HG02938 (cell line): ENCODE measurements at regions not wholly inside any gene's neighbourhood (a gene's known extent, or its start where the extent isn't known, plus 50 kb on each side); places are given as distances from the start of the nearest gene placed in this dataset.
"Not testable (repeated sequence)": the region's sequence is repeated elsewhere in the genome, so short reads cannot be mapped to it uniquely, and the experiment has no call there.

Source experiments
- ATAC-seq: cut with Tn5 transposase; IDR thresholded peaks from one replicate; pipeline ENCODE4 v1.9.1; 2021; ENCODE audit warnings: mild to moderate bottlenecking, moderate library complexity; ENCODE audit not compliant: unreplicated experiment

GRCh38 chr7:91618776-91619765, 261.4 kb downstream of the MTERF1 start:
- no peak for ATAC-seq

GRCh38 chr7:91620827-91621226, 259.7 kb downstream of the MTERF1 start:
- no peak for ATAC-seq

GRCh38 chr7:91627324-91627723, 253.2 kb downstream of the MTERF1 start:
- ATAC-seq, result not testable (repeated sequence)

GRCh38 chr7:91628742-91629141, 251.8 kb downstream of the MTERF1 start:
- ATAC-seq, result no peak

GRCh38 chr7:91630581-91631380, 249.7 kb downstream of the MTERF1 start:
- no peak for ATAC-seq

GRCh38 chr7:91632234-91632940, 248.1 kb downstream of the MTERF1 start:
- no peak for ATAC-seq

GRCh38 chr7:91633013-91633441, 247.5 kb downstream of the MTERF1 start:
- no peak for ATAC-seq

GRCh38 chr7:91634485-91635177, 245.9 kb downstream of the MTERF1 start:
- ATAC-seq, result no peak

GRCh38 chr7:91636129-91636724, 244.3 kb downstream of the MTERF1 start:
- no peak for ATAC-seq

- ATAC-seq, result no peak
Observed at GRCh38 chr7:91636728-91637127, 243.8 kb downstream of the MTERF1 start.

GRCh38 chr7:91644256-91644655, 236.2 kb downstream of the MTERF1 start:
- ATAC-seq, result no peak

- no peak for ATAC-seq
Observed at GRCh38 chr7:91645542-91645941, 235.0 kb downstream of the MTERF1 start.

GRCh38 chr7:91651986-91652385, 228.5 kb downstream of the MTERF1 start:
- ATAC-seq, result no peak

GRCh38 chr7:91653286-91653685, 227.2 kb downstream of the MTERF1 start:
- ATAC-seq, result no peak

GRCh38 chr7:91655656-91656055, 224.8 kb downstream of the MTERF1 start:
- no peak for ATAC-seq

GRCh38 chr7:91656541-91657482, 223.7 kb downstream of the MTERF1 start:
- ATAC-seq, result no peak

- no peak for ATAC-seq
Observed at GRCh38 chr7:91657483-91658071, 222.9 kb downstream of the MTERF1 start.

GRCh38 chr7:91659096-91659495, 221.4 kb downstream of the MTERF1 start:
- ATAC-seq, result no peak
